LNCaP clone FGC (cell line): ENCODE measurements at regions not wholly inside any gene's neighbourhood (a gene's known extent, or its start where the extent isn't known, plus 50 kb on each side); places are given as distances from the start of the nearest gene placed in this dataset.

Experiments
- DNase-seq: peaks from one replicate; pipeline ENCODE4 v3.0.0-alpha.2; 2011; ENCODE audit warnings: low read depth
- H3K4me3 ChIP-seq: 2 replicates; pipeline ENCODE4 v1.5.1; 2011; ENCODE audit warnings: mild to moderate bottlenecking, low read depth, low read length, control low read depth
- CTCF ChIP-seq: IDR thresholded peaks from 2 replicates; pipeline ENCODE4 v1.5.1; 2012; ENCODE audit warnings: mild to moderate bottlenecking; ENCODE audit not compliant: control insufficient read depth, insufficient read depth; ENCODE audit errors: extremely low read depth

- no peak for TF ChIP-seq CTCF
- no peak overlapping the region for H3K4me3 ChIP-seq
- DNase-seq, result no peak
These were observed 704.4 kb upstream of the CDH9 start for GRCh38 chr5:27742805-27743204.

- no peak for TF ChIP-seq CTCF
- no peak for DNase-seq
- no peak overlapping the region for H3K4me3 ChIP-seq
These were observed 696.5 kb upstream of the CDH9 start for GRCh38 chr5:27734838-27735237.

- DNase-seq, result no peak
- no peak for TF ChIP-seq CTCF
- no peak overlapping the region for H3K4me3 ChIP-seq
These were observed 694.9 kb upstream of the CDH9 start for GRCh38 chr5:27733237-27733636.

GRCh38 chr5:27727254-27727653, 688.9 kb upstream of the CDH9 start:
- no peak for TF ChIP-seq CTCF
- no peak for DNase-seq
- H3K4me3 ChIP-seq, result no peak overlapping the region

- no peak overlapping the region for H3K4me3 ChIP-seq
- TF ChIP-seq CTCF, result no peak
- DNase-seq, result no peak
These were observed 684.0 kb upstream of the CDH9 start for GRCh38 chr5:27722337-27722736.

- H3K4me3 ChIP-seq, result no peak overlapping the region
- no peak for TF ChIP-seq CTCF
- DNase-seq, result no peak
These were observed 670.1 kb upstream of the CDH9 start for GRCh38 chr5:27708534-27708933.

- no peak for DNase-seq
- TF ChIP-seq CTCF, result no peak
- H3K4me3 ChIP-seq, result no peak overlapping the region
These were observed 668.4 kb upstream of the CDH9 start for GRCh38 chr5:27706832-27707231.
